ENCODE measurements at regions not wholly inside any gene's neighbourhood (a gene's known extent, or its start where the extent isn't known, plus 50 kb on each side); places are given as distances from the start of the nearest gene placed in this dataset.

DNA sequence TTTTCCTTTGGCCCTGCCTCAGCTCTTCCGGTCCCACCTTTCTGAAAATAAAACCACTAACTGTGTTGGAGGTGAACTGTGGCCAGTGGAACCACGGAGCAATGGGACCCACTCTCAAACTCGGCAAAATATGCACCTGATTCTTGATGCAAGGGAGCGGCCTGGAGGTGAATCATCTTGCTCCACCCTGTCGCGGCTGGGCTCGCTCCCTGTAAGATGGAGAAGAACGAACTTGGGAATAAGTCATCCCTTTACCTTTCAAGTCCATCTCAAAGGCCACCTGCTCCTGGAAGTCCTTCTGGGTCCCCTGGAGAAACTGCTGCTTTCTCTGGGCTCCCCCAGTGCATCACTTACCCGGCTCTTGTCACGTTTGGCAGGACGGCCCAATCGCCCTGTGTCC lies 309.9 kb downstream of the BCL11B start:
- DNase-seq = no peak

DNA sequence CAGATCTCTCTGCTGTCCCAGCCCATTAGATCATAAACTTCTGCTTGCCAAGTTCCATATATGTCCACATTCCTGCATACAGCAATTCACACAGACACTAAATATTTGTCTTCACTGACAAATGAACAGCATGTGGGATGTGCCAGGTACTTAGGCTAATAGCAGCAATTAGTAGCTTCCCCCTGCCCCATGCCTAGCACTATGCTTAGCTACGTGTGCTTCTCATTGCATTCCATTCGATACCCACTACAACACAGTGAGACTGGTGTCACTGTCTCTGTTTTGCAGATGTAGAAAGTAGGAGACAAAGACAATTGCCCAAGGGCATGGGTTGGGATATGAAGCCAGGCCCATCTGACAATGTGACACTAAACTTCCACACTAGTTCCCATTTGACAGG lies 308.4 kb downstream of the BCL11B start:
- DNase-seq = no peak

DNA sequence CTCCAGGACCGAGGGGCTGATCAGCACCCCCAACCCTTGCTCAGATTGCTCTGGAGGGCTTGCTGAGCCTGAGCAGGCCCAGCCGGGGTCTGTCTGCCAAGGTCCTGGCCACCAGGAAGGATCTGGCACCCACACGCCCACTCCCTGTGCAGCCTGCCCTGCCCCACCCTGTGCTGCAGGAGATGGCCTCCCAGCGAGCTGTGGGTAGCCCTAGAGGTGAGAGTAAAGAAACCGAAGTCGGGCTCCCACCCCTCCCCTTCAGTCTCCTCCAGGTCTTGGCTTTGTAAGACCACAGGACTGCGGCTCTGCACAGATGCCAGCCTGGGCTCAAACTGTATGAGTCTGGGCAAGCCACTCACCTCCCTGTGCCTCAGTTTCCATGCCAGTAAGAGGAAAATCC lies 307.8 kb downstream of the BCL11B start:
- DNase-seq = no peak

DNA sequence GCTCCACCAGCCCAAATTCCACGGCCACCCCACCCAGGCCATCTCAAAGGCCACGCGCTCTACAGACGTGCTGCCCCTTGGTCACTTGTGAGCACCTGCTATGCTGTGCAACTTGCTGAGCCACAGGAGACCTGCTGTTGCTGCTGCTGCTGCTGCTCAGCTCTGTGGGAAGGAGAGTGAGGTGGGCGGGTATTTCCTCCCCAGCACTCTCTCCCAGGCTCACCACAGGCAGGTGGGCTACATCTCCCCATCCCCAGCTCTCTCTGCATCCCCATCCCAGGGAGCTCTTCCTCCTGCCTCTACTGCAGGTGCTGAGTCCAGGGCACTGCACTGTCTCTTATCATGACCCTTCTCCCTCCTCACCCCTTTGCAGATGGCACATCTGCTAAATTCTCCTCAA lies 306.9 kb downstream of the BCL11B start:
- DNase-seq = no peak

DNA sequence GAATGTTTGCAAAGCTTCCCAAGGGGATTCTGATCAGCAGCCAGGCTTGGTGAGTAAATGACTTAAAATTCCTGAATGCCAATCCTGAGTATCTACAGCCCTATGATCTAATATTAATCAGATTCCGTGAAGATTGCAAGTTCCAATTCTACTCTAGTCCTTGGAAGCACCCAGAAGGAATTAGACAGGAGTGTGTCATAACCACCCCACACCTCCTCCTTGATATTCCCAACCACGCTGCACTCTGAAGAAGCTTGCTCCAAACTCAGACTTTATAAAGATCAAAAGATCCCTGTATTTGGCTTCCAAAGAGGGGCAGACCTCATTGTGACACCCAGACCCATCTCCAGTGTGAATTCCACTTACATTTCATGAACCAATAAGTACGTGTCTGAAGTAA lies 306.0 kb downstream of the BCL11B start:
- no peak for DNase-seq

DNA sequence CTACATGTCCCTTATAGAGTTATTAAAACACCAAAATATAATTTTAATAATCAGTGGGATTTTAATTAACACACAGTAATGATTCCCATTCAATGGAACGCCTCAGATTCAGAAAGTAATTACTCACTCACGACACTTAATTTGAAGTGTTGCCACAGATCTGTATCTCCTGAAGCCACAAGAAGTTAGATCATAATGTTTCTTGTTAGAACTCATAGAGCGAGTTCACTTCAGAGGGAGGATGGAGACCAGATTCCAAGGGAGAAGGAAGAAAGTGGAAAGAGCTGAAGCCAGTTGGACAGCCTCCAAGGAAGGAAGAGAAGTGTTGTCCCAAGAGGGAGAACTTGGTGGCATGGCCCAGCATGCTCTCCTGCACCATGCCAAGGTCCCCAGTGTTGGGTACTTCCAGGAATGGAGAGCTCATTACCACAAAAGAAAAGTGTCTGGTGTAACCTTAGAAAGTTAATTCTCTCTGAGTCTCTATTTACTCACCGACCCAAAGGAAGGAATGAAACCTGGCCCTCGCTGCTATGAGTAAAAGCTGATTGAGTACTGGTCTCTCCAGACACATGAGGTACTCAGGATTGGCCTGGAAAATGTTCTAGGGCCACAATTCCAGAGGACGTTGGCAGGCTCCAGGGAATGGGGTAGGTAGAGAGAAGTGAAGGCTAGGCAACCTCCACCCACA lies 305.4 kb downstream of the BCL11B start:
- DNase-seq = no peak

DNA sequence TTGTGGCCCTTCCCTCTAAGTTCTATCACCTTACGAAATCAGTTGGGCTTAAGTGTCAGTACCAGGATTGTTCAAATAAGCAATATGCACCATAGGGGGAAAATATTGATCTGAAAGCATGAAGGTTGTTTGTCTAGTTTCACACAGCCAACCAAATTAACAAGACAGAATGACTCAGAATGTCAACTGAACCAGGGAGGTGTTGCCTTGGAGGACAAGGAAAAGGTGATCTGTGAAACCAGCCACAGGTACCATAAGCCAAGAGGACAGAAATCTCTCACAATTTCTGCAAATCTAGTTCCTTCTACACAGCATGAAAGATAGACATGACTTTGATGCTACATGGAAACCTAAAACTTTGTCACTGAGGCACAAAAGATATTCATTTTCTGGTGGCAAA lies 297.9 kb downstream of the BCL11B start:
- DNase-seq = peak; percentile 17

DNA sequence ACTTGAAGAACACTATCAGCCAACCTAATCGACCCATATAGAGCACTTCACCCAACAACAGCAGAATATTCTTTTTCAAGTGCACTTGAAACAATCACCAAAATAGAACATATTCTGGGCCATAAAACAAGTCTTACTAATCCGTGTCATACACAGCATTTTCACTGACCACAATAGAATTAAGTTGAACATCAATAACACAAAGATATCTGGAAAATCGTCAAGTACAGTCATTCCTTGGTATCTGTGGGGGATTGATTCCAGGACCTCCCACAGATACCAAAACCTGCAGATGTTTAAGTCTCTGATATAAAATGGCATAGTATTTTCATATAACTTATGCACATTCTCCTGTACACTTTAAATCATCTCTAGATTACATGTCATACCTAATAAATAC lies 295.7 kb downstream of the BCL11B start:
- no peak for DNase-seq

DNA sequence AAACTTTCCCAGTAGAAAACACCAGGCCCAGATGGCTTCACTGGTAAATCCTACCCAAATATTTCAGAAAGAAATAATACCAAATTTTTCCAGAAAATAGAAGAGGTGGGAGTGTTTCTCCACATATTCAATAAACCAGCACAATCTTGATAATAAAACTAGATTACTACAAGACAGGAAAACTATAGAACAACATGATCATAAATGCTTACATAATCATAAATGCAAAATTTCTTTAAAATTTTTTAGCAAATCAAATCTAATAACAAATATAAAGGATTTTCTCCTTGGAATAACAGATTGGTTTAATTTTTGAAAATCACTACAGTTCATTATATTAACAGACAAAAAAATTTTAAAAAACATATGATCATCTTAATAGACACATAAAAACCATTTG lies 294.5 kb downstream of the BCL11B start:
- no peak for DNase-seq

DNA sequence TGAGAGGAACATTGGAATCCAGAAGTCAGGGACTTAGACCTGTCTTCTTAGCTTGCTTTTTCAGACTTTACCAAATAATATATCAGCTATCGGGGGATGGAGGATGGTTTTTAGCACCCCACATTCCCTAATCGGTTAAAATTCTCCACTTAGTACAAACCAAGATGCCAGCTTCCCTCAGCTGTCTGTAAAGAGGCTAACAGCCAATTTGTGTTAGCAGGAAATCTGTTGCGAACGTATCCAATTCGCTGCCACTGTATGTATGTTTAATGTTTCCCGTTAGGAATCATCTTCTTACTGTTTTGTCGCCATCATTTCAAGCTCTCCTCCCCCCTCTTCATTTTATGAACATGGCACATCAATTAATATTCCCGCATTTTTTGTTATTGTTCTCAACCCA lies 289.0 kb downstream of the BCL11B start:
- no peak for DNase-seq

DNA sequence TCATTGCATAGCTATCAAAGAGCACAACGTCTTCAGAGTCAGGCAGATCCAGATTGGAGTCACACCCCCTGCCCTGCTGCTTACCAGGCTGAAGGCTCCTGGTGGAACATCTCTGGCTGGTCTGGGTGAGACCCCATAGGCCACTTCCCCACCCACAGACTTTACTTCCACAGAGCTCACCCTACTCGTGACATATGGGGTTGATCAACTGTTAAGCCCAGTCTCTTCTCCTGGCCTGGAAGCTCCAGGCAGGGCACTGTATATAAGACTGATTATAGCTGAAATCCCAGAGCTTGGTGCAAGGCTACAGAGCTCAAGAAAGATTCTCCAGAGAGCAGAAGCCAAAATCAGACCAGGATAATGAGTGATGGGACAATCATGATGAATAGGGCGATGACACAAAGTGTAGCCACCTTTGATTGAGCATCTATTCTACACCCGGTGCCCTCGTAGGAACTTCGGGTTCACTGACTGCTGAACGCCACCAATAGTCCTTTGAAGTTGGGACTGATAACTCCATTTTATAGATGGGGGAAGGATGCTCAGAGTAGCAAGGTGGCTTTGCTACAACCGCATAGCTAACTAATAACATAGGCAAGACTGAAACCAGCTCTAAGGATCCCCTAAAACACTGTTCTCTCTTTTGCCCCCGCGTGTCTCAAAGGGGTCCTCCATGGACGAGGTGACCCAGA lies 287.8 kb downstream of the BCL11B start:
- no peak for DNase-seq

DNA sequence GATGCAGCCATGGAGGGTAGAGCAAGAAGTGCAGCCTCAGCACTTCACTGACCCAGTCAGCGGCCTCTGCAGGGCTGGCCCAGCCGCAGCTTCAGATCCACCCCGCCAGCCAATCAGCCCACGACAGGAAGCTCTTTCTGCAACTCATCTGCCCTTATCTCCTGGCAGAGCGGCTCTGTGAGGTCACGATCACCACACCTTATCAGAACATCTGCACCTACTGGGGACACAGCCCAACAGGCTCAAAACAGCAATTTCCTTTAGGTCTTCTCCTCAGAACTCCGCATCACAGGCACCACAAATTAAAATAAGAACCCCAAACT lies 287.3 kb downstream of the BCL11B start:
- no peak for DNase-seq

DNA sequence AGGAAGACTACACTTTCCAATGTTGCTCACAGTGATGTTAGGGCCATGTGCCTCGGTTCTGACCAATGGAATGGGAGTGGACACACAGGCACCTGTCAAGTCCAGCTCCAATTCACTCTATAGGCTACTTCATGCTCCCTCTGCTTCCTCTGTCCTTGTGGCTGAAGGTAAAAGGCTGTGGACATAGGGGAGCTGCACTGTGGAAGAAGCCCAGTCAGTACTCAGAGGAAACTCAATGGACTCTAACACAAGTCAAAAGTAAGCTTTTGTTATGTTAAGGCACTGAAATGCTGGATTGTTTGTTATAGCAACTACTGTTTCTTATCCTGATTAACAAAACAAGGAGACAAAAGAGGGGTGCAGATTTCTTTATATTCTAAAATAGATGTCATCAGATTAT lies 278.2 kb downstream of the BCL11B start:
- no peak for DNase-seq

DNA sequence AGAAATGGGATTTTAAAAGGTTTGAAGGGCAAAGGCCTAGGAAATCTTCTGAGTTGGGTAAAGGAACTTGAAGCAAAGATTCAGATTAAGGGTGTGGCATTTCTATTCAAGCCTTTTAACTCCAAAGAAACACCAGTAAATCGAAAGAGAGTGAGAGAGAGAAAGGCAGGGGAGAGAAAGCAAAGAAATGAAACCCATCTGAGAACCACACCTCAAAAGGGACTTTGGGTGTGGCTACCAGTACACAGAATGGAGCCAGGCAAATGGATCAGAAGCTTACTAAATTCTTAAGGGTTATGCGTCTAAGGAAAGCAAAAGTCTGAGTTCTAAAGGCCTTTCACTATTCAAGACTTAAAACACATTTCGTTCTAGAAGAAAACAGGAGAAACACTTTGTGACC lies 277.4 kb downstream of the BCL11B start:
- no peak for DNase-seq

DNA sequence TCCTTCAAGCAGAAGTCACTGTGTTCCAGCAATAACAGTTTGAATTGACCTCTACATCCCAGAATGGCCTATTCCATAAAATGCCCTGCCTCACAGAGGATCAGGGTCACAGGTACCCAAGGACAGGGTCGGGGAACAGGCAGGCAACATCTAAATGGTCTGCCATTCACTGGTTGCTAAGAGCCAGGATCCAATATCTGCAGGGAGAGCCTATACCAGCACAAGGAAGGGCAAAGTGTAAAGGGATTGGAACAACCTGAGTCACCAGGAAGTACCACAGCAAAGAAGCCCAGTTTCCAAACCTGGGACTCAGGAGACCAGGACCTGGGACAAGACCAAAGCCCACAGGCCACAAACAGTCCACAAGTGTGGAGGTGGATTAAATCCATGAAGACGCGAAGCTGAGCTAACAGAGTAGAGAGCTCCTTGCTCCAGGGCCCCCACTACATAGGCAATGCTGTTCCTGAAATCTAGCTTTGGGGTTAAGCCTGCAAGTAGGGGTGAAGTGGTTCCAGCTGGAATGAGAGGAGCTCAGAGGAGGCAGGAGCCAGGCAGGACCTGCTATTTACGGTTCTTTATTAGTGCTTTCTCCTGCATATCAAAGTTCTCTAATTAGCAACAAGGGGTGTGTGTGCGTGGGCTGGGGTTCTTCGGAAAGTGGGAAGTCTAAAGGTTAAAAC lies 274.3 kb downstream of the BCL11B start:
- DNase-seq = no peak

DNA sequence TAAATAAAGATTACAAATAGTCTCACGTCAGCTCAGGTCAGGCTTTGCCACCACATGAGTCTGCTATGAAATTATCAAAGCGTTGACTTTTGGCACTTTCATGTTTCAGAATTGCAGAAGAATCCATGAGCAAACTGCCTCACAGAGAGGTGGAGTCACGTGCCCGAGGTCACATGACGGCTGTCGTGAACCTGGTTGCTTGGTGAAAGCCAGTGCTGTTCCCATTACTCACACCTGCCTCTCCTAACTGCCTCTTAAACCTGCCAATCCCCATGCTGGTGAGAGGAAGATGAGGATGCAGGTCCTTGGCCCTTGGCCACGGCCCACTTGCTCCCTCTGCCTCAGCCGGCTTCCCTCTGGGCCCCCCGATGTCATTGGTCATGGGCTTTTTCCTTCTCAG lies 272.7 kb downstream of the BCL11B start:
- DNase-seq = no peak

DNA sequence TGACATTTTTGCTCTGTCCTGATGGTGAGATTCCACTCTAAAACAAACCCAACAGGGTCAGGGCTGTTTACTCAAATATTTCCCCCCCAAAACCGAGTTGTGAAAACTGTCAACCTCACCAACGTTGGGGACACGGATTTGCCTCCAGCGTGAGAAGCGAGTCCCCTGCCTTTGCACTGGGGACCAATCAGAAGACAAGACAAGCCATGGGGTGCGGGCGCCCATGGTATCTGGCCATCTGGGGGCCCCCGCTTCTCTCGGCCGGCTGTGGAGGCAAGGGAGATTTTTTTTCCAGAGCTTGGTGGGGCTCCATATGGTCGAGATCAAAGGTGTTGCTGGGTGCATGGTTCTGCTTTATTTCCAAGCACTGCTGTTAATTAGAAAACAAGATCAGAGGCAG lies 272.1 kb downstream of the BCL11B start:
- DNase-seq = no peak

DNA sequence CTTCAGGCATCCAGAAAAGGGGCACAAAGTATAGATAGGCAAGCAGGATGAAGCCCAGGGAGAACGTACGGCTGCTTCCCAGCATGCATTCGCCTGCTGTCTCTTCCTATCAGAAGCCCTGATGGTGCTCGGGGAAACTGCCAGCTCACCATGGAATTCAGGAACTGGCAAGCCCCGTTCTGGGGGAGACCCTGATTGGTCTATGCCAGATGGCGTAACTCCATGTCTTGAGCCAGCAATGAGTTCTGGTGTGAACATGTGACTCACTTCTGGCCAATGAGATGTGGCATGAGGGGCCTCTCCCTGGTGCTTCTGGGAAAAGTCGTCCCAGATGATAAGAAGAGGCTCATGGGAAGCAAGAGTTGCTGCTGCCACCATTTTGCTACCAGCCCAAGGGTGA lies 270.8 kb downstream of the BCL11B start:
- DNase-seq = no peak

DNA sequence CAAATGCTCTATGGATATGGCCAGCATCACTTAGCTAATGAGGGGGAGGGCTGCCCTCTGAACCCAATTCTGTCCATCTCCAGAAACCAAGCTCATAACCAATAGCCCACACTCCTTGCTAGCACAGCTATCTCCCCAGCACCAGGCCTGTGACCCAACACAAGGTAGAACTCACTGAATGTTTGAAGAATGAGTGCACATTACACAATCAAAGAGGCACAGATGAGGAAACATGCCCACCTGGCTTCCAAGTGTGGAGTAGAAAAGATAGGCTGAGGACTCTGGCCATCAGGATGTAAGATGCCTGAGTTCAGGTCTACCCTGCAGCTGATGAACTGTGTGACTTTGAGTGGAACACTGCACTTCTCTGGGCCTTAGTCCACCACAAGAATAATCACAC lies 268.4 kb downstream of the BCL11B start:
- DNase-seq = no peak

DNA sequence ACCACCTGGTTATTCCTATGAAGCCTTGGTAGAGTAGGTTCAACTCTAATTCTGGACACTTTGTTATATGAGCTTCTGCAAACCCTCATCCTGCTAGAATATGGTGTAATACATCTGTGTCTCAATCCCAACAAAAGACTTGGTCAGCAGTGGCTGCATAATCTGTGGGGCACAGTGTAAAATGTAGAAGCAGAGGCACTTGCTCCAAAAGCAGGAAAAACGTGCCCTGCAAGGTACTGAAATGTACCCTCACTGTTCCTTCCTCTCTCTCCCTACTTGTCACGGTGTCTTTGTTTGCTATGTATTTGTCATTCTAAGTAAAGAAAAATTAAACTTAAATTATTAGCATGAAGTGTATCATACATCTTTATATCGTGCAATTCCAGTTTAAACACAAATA lies 267.9 kb downstream of the BCL11B start:
- DNase-seq = no peak

DNA sequence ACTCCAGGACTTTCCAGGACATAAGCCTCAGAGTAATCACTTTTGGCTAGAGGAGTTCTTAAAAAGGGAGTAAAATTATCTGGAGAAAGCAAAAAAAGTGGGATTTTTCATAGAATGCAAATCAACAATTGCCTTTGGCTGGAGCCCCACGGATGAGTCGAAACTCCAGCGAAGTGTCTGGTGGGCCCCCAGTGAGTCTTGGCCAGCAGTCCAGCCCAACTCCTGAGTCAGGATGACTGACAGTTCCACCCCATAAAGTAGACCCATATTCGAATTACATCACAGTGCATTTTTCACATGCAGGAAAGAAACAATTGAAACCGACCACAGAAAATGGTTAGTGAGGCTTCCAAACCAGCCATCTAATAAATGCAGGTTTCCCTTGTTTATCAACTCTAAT lies 265.7 kb downstream of the BCL11B start:
- DNase-seq = no peak

DNA sequence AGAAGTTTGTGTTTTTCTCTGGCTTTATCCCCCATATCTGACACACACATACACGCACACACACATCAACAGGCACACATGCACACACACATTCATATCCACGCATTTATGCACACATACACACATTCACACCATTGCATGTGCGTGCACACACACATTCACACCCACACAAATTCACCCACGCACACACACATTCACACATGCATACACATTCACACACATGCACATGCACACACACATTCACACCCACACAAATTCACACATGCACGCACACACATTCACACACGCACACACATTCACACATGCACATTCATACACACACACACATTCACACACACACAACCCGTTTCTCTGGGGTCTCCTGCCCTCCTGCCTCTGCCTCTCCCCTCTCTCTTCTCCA lies 264.2 kb downstream of the BCL11B start:
- no peak for DNase-seq

DNA sequence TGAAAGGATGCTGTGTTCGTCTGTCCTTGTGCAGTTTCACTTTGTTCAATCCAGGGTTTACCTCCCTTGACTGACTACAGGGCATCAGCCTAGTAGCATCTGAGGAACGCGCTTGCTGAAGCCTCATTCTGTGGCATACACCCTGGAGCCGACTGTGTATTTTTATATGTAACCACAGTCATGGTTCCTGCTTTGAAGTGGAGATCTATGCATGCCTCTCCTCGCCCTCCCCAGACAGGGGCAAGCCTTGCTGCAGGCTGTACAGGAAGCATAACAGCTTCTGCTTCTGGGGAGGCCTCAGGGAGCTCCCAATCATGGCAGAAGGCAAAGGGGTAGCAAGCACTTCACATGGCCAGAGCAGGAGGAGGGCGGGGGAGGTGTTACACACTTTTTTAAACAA lies 262.1 kb downstream of the BCL11B start:
- no peak for DNase-seq

DNA sequence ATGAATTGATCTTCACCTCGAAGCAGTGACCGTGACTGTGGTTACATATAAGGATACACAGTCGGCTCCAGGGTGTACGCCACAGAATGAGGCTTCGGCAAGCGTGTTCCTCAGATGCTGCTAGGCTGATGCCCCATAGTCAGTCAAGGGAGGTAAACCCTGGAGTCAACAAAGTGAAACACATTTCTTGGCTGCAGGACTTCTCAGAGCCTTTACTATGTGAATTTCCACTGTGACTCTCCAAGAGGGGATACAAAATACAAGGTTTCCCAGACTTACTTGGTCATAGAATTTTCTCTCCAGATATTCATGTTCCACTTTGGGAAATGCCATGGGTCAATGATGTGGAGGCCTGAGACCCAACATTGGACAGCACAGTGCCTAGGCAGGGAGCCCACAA lies 260.6 kb downstream of the BCL11B start:
- no peak for DNase-seq

DNA sequence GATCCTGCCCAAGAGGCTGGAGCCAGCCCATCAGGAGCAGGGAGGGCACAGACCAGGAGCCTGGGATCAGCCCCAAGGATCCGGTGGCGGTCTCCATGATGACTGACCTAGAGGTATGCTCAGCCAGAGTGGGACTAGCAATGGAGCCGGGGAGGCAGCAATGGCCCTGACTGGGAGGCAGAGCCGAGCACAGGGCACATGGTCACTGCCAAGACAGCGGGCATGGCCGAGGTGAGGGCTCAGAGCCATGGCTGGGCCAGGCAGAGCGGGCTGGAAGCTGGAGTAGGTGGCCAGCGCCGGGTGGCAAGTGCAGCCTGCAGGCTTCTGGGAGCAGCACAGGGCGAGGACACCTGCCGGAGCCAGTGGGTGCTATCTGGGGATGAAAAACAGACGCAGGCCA lies 259.3 kb downstream of the BCL11B start:
- DNase-seq = no peak
